ENCODE measurements at regions not wholly inside any gene's neighbourhood (a gene's known extent, or its start where the extent isn't known, plus 50 kb on each side); places are given as distances from the start of the nearest gene placed in this dataset.

DNA sequence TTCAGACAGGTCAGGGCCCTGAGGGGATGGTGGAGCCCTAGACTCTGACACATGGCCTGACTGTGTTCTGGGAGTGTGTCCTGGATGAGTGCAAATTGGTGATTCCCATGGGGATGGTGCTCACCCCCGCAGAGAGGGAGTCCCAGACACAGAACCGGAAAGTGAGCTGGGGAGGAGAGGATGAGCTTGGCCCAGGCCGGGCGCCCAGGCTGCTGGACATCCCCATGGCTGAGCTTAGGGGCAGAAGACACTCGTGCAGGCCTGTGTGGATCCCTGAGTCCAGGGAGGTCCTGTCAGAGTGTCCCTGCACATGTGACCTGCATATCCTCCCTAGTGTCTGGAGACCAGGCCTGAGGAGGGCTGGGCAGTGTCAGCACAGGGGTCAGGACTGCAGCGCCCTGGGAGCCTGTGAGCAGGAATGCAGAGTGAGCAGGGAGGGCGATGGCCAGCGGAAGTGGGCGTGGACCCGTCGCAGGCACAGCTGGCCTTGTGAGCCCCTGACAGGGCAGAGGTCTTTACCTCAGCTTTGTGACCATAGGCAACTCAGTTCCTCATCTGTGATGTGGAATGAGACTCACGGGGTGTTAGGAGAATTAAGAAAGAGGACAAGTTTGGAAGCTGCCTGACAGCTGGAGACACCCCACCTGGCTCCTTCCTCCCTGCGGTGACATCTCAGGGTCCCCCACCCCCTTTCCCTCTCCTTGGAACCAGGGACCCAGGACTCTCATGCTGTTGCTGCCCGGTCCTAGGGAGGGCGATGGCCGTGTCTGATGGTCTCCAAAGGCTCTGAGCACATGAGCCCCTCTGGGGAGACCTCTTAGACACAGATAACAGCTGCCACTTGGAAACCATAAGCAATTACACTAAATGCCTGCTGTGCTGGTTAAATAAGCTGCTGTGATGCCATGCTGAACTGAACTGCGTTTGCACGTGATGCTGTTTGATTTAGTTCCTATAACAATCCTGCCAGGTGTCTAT is 62.6 kb upstream of the HS6ST1 start:
- DNase-seq, result no peak

DNA sequence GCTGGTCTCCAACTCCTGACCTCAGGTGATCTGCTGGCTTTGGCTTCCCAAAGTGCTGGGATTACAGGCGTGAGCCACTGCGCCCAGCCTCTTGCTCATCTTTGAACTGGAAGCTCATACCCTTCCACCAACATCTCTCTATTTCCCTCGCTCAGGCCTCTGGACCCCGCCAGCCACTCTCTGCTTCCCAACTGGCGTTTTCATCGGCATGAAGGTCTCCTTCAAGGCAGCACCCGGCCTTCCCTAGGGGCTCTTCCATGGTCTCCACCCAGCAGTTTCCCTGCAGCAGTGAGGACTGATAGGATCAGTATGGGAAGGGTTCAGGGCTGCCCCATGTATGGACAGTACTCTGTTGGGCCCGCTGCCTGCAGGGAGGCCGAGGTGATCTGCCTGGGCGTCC is 65.8 kb upstream of the HS6ST1 start:
- no peak for DNase-seq

DNA sequence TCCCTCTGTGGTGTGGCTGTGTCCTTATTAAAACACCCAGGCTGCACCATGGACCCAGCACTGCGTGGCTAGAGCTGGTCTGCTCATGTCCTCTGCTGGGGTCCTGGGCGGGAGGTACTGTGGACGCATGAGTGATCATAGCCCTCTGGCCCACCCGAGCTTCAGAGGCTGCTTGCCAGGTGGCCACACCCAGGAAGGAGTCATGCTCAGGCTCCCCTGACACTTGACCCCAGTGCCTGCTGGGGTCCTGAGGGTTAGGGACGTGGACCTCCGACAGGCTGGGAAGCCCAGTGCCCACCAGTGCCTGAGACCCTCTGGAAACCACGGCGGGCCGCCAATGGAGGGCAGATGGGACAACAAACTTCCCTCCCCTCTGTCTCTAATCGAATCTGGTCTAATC is 66.3 kb upstream of the HS6ST1 start:
- no peak for DNase-seq

DNA sequence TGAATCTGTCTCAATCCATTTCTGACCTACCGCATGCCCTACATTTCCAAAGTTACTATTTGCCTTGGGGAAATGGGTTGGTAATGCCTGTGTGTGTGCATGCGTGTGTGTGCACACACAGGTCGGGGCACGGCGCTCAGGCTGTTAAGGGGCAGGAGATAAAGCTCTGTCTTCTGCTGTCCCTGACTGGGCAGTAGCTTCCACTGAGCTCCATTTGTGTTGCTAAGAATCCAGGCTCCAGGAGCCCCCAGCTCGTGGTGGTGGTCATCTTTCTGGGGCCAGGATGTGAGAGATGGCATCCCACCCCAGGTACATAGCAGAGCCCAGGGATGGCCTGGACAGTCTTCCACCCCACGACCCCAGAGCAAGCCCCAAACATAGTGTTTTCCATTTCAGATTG is 66.7 kb upstream of the HS6ST1 start:
- no peak for DNase-seq

DNA sequence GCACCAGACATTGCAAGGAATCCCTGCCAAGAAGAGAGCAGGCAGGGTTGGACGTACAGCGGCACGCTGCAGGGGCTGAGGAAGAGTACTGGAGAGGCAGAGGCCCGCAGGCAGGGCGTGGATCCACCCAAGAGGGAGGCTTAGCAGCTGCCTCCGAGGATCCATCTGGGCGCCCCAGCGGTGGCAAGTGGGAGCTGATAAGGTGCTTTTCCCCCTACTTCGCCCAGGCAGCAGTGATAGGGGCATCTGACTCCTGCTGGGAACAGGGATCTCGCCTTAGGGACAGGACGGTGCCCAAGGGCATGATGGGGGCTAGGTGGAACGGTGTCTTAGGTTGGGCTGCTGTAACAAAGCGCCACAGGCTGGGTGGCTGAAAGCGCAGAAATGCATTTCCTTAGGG is 67.4 kb upstream of the HS6ST1 start:
- DNase-seq, result no peak

DNA sequence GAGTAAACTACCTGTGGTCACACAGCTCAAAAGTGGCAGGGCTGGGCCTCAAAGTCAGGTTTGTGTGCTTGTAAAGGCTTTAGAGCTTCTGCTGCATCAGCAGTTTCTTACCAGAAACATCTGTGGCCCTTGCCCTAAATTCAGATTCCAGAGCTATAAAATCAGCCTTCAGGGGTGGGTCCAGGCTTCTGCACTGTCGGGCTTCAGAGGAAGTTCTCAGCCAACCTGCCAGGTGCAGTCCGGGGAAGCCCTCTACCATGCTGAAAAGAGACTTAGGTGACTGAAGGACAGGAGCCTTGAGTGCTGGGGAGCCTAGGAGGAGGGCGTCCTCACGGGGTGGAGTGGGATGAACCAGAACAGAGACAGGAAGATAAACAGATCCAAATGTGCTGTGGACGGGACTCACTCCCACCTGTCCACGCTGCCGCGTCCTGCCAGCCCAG is 69.9 kb upstream of the HS6ST1 start:
- DNase-seq, result no peak

DNA sequence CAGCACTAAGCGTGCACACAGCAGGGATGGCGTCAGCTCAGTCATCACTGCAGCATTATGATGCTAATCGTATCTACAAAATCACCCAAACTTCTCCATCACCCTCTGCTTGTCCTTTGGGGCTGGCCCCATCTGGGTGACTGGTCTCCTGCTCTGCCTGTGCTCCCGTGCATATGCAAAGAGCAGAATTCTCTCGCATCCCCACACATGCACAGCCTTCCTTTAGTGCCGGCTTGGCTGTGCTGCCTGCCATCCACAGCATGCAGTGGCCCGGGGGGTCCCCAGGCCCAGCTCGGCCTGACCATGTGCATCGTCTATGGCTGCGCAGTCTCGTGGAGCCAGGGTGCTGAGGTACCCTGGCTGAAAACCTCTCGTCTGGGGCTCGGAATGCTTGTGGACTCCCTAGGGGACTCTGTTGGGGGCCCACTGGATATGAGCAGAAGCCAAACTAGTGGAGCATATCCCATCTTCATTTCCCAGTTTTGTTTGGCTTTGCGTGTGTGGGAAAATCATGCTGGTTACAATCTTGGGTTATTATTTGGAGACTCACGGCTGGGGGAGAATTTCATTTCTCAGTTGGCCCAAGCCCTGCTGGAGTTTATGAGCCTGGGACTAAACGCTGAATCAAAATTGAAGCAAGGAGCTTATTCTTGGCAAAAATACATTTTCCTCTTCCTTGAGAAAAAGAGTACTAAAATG is 70.9 kb upstream of the HS6ST1 start:
- no peak for DNase-seq

DNA sequence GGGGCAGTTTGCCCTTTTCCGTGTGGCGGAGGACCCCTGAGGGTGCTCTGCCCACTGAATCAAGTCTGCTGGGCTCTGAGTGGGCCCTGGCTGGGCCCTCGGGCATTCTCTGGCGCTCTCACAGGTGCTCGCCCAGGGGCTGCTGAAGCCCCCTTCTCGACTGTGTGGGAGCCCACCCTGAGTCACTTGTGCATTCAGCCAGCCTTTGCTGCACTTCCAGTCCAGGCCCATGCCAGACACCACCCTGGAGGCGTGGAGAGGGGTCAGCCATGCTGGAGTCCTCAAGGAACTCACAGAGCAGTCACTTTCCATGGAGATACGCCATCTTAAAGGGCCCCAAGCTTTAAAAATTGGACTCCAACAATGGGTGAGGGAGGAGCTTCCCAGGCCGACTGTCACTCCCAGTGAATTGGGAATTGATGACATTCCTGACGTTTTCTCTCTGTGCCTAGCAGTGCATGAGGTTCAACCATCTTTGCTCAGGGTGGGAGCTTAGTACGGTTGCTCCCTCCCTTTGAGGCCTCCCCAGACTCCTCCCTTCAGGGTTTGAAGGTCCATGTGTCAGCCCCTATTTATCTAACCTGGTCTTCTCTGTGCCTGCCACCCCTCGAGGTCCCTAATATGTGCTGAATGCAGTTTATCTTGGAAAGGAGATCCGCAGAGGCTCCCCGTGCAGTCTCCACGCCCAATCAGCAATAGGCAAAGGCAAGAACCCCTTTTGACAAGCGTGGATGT is 71.8 kb upstream of the HS6ST1 start:
- DNase-seq, result no peak

DNA sequence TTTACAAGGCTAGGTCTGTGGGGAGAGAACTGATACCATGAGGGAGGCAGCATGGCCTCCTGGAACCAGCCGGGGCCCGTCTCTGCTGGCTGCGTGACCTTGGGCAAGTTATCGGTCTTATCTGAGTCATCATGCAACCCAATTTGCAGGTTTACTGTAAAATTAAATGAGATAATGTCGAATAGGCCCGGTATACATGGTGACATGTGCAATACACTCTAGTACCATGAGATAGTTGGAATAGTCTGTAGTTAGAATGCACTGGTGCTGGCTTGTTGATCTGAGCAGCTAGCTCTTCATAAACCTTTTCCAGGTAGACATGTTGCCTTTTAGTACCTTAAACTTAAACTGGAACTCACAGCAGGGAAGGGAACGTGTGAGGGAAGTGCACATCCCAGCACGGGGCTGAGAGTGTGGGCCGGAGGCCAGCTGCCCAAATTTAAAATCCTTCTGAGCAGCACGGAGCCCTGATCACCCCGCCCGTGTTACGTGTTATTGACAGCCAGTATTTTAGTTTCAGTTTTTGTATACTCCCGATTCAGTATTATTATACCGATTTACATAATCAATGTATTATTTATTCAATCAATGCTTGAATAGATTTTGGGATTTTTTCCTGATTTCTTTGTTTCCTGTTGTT is 72.4 kb upstream of the HS6ST1 start:
- DNase-seq, result no peak

DNA sequence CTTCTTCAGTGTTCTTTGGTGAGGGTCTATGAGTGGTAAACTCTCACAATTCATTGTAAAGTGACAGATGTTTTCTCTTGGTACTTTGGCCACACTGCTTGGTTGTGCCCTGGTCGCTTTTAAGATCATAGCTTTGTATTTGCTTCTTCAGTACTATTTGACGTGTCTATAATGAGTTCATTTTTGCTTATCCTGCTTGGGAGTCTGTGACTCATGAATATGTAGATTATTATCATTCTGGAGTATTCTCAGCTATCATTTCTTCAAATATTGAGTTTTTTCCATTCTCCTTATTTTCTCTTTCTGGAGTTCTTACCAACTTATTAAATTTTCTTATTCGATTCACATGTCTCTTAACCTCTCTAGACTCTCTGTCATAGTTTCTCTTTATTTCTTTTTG is 73.0 kb upstream of the HS6ST1 start:
- no peak for DNase-seq

DNA sequence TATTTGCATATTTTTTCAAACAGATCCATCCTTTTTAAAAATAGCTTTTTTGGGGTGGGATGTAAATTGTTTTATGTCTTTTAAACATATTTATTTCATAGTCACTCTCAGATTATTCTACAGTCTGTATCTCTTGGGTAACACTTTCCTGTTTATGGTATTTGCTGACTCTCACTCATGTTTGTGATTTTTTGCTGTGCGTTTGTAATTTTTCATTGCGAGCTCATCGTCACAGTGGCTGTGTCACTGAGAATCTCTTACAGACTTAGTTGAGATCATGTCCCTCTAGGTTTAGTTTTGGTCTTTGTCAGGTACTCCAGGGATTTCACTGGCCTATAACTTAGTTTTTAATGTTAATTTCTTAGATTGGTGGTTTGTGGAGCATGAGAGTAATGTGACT is 73.5 kb upstream of the HS6ST1 start:
- no peak for DNase-seq

DNA sequence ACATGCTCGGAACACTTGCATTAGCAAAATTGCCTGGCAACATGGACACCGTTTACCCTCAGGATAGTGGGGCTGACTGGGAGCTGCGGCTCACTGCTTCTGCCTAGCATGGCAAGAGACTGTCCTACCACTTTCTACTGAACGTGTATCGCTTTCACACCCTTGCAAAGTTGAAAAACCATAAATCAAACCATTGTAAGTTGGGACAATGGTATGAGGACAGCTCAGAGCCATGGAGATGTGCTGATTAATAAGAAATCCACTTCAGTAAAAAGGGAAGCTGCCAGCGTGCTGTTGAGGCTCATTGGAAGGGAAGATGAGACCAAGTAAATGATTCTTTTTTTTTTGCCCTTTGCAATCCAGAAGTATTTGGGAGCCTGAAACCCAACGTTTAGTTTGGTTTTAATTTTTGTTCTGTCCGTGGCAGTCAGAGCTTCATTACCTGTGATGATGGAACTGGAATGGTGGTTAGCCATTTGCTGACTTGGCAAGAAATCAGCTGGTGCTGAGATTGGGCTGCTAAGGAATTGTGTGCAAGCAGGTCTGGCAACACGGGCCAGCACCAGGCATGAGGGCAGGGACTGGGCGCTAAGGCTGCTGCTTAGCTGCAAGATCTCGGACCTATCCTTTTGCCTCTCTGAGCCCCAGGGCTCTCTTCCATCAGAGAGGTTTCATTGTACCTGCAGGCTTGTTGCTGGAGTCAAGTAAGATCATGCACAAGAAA is 75.5 kb upstream of the HS6ST1 start:
- no peak for DNase-seq

DNA sequence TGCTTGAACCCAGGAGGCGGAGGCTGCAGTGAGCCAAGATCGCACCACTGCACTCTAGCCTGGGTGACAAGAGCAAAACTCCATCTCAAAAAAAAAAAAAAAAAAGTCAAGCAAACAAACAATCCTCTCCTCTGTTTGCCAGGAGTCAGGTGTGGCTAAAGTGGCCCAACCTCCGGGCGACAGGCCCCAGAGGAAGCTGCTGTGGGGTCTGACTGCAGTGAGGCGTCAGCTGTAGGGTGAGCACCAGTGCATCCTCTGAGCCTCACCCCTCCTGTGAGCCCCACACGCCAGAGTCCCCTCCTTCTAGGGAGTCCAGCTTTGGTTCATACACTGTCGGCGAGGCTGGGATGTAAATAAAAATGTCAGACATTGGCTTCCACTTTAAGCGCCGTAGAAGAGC is 76.5 kb upstream of the HS6ST1 start:
- DNase-seq, result no peak

DNA sequence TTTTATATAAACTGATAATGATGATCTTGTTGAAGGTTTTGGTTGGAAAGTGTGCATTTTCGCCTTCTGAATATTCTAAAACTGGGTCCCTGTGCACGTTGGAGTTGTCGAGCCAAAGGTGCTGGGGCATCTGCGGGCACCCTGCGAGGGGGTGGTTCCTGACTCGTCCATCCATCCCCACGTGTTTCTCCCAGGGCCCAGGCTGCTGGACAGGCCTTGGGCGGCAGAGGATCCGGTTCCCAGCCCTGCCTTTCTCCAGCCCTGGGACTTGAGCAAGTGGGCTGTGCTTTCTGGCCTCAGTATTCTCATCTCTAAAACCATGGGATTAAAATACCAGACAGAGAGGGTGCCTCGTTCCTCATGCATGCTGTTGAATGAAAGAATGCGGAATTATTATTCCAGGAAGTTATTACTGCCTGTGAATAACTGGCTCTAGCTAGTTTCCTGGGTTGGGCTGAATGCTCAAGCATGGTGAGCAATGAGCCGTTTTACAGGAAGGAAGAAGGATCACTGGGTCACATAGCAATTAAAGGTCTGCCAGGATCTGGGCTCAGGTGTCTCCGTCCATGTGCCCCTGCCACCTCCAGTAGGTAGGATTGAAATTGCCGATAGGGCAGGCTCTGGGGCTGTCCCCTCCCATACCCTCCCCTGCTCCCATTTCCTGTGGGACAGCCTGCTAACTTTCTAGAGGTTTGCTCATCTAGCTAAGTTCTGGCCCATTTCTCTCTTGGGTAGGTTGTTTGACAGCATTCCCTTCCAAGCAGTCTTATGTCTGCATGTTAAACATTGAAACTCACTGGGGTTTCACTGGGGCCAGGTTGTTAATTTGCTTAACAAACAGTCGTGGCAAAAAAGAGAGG is 77.2 kb upstream of the HS6ST1 start:
- DNase-seq, result no peak

DNA sequence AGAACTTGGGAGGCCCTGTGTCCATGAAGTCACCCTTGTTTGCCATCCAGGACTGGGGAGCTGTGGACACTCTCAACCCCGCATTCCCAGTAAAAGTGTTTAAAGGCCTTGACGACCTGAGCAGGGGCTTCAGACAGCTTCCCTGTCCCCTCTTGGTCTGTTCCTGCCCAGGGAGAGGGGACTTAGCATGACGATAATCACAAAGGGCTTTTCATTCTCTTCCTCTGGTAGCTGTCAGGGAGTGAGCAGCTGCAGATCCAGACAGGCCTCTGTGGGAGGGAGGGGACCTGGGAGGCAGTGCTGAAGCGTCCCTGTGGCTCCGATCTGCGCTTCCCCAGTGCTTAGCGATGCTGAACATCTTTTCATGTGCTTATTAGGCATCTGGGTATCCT is 77.8 kb upstream of the HS6ST1 start:
- DNase-seq, result no peak

DNA sequence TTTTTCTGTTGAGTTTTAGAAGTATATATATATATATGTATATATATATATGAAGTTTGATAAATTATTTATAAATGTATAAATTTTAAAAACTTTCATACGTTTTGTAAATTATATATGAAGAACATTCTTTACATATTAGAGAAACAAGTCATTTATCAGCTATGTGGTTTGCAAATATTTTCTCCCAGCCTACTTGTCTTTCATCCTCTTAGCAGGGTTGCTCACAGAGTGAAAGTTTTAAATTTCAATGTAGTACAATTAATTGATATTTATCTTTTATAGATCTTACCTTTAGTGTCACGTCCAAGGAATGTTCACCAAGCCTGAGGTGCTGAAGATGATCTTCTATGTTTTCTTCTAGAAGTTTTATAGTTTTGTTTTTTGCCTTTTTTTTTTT is 78.3 kb upstream of the HS6ST1 start:
- no peak for DNase-seq

DNA sequence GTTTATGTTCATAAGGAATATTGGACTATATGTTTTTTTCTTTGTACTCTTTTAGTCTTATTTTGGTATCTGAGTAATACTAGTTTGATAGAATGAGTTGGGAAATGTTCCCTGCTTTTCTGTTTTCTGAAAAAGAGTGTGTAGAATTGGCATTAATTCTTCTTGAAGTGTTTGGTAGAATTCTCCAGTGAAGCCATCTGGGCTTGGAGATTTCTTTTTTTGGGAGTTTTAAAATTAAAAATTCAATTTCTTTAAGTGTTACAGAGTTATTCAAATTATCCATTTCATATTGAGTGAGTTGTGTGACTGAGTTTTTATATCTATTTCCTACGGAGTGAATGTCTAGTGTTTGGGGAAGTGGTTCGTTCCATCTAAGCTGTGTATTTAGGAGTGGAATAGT is 80.6 kb upstream of the HS6ST1 start:
- no peak for DNase-seq

DNA sequence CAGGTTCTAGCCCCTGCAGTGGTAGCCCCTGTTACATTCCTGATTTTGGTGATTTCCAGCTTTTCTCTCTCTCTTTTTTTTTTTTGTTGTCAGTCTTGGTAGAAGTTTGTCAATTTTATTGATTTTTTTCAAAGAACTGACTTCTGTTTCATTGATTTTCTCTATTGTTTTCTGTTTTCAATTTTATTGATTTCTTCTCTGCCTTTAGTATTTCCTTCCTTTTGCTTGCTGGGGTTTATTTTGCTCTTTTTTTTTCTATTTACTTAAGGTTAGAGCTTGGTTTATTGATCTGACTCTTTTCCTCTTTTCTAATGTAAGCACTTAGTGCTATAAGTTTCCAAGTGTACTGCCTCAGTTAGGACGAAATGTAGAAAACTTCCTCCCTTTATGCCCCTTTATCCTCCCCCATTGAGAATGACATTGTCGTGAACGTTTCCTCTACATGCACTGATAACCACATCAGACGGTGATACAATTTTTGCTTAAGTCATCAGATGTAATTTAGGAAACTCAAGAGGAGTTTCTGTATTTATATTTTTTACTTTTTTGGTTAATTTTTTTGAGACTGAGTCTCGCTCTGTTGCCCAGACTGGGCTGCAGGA is 81.1 kb upstream of the HS6ST1 start:
- DNase-seq, result no peak

DNA sequence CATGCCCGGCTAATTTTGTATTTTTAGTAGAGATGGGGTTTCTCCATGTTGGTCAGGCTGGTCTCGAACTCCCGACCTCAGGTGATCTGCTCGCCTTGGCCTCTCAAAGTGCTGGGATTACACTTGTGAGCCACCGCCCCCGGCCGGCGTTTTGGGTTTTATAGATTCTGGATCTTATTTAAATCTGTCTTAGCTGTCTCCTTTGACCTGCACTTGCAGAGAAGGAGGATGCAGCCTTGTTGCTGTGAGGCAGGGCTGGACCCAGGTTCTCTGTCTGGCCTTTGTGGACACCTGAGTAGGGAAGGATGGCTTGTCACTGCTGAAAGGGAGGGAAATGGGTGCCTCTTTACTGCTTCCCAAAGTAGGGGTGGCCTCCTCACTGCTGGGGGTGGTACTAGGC is 83.0 kb upstream of the HS6ST1 start:
- DNase-seq, result no peak

DNA sequence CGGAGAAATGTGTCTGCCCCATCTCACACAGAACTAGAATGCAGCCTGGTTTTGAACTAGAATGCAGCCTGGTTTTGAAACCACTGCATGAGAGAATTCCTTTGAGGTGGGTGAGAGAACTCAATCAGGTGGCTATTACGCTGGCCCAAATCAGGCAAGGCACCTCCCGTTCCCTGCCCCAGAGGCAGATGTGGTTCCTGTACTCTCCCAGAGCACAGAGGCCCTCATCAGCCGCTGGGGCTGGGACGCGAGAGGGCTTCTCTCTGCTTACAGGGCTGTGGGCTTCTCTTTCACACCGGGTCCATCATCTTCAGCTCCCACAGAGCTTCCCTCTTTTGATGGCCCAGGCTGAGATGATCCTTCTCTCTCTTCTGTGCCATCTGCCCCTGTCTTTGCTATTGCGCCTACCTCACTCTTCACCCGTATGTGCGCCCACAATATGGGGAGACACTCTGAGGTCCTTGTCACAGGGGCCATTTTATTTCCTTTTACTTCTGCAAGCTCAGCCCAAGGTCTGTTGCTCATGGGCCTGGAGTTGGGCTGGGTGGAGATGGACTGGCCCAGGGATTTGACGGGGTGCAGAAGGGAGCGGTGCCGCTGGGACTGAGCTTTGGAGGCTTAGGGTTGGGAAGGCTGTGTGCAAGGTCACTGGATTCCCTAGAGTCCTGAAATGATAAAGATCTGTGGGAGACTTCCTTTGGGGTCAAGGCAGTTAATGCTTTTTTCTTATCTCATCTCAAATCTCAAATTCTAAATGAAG is 84.4 kb upstream of the HS6ST1 start:
- no peak for DNase-seq
